ENCODE measurements at regions not wholly inside any gene's neighbourhood (a gene's known extent, or its start where the extent isn't known, plus 50 kb on each side); places are given as distances from the start of the nearest gene placed in this dataset.
"Not testable (repeated sequence)": the region's sequence is repeated elsewhere in the genome, so short reads cannot be mapped to it uniquely, and the experiment has no call there.

DNA sequence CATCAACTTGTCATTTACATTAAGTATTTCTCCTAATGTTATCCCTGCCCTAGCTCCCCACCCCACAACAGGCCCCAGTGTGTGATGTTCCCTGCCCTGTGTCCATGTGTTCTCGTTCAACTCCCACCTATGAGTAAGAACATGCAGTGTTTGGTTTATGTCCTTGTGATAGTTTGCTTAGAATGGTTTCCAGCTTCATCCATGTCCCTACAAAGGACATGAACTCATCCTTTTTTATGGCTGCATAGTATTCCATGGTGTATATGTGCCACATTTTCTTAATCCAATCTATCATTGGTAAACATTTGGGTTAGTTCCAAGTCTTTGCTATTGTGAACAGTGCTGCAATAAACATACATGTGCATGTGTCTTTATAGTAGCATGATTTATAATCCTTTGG, 106.3 kb downstream of the CCDC71L start:
- H3K79me2 ChIP-seq (ENCODE audit: insufficient read depth, low read length); intact Hi-C loops (cut with micrococcal nuclease); H3K4me3 ChIP-seq (replicated peaks in 1 of 2; ENCODE audit: low read depth in 1 of 2, low read length in 2 of 2); H2AFZ ChIP-seq (ENCODE audit: low read depth, low read length, poor library complexity, severe bottlenecking); H3K9me3 ChIP-seq (ENCODE audit: control insufficient read depth in 1 of 2, insufficient read depth in 1 of 2, low read depth in 1 of 2, low read length in 2 of 2); ATAC-seq; H3K4me1 ChIP-seq (ENCODE audit: control insufficient read depth in 1 of 2, insufficient read depth in 2 of 2, low read length in 2 of 2); RAD21 ChIA-PET (ENCODE audit: low non-redundant PET in 1 of 2, low total read pairs in 2 of 2, uncharacterized antibody in 2 of 2, unreplicated experiment in 2 of 2); H3K27ac ChIP-seq (ENCODE audit: low read depth, low read length); DNase-seq (ENCODE audit: low read depth, low spot score); H3K9ac ChIP-seq (ENCODE audit: low read length); CTCF ChIA-PET; H3K36me3 ChIP-seq (ENCODE audit: control insufficient read depth in 1 of 2, insufficient read depth in 2 of 2, low read length in 2 of 2); POLR2A ChIA-PET; H3K9me2 ChIP-seq (ENCODE audit: insufficient read depth); BruUV-seq (replicated peaks); H3K27me3 ChIP-seq (ENCODE audit: insufficient read depth, low read length); H4K20me1 ChIP-seq (ENCODE audit: insufficient read depth); H3K4me2 ChIP-seq (ENCODE audit: low read length): not testable (repeated sequence)

DNA sequence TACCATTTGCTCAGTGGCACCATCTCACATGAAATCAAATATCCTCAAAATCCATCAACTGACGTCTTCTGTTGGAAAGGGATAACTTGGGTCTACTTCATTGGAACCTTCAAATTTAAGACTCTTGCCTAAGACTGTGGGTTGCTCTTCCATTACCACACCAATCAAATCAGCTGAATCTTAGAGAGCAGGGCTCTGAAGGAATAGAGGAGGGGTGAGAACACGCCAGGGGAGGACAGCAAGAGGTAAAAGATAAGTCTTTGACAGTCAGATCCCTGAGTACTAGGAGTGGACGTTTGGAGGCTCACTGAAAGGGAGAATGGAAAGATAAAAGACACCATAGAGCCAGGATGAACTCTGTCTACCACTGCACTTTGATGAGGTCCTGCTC, 107.5 kb downstream of the CCDC71L start:
- ATAC-seq = no peak
- Histone ChIP-seq H3K9ac (ENCODE audit: low read length) (no peak overlapping the region), H2AFZ (ENCODE audit: low read depth, low read length, poor library complexity, severe bottlenecking) (no peak overlapping the region), H3K9me2 (ENCODE audit: insufficient read depth) (no peaks in the 10 kb centered on the region), H3K79me2 (ENCODE audit: insufficient read depth, low read length) (no peaks in the 10 kb centered on the region), H4K20me1 (ENCODE audit: insufficient read depth) (no peaks in the 10 kb centered on the region), H3K4me2 (ENCODE audit: low read length) (no peak overlapping the region), H3K4me1 (ENCODE audit: control insufficient read depth in 1 of 2, insufficient read depth in 2 of 2, low read length in 2 of 2) (no peaks in the 10 kb centered on the region), H3K27me3 (ENCODE audit: insufficient read depth, low read length) (no peaks in the 10 kb centered on the region), H3K36me3 (ENCODE audit: control insufficient read depth in 1 of 2, insufficient read depth in 2 of 2, low read length in 2 of 2) (no peaks in the 10 kb centered on the region), H3K4me3 (replicated peaks in 1 of 2; ENCODE audit: low read depth in 1 of 2, low read length in 2 of 2) (no peak overlapping the region), H3K27ac (ENCODE audit: low read depth, low read length) (no peak overlapping the region), H3K9me3 (ENCODE audit: control insufficient read depth in 1 of 2, insufficient read depth in 1 of 2, low read depth in 1 of 2, low read length in 2 of 2) (no peaks in the 10 kb centered on the region)
- RAD21 ChIA-PET (ENCODE audit: low non-redundant PET in 1 of 2, low total read pairs in 2 of 2, uncharacterized antibody in 2 of 2, unreplicated experiment in 2 of 2) = no interaction called here
- POLR2A ChIA-PET = no interaction called here
- intact Hi-C loops (cut with micrococcal nuclease) = no loop called here
- DNase-seq (ENCODE audit: low read depth, low spot score) = no peak
- CTCF ChIA-PET = no interaction called here
- no TSS peak for BruUV-seq (replicated peaks)
- TF ChIP-seq ZFX (IDR thresholded peaks at IDR 0.05) = no peak
- no peak for TF ChIP-seq ZNF274 (IDR thresholded peaks at IDR 0.05; ENCODE audit: low read depth, low read length)
- TF ChIP-seq CEBPB (IDR thresholded peaks at IDR 0.05; ENCODE audit: low read depth) = no peak
- TF ChIP-seq JUND (IDR thresholded peaks at IDR 0.05) = no peak
- no peak for TF ChIP-seq SP1 (IDR thresholded peaks at IDR 0.05; ENCODE audit: low read depth)
- TF ChIP-seq, protein P1, sequence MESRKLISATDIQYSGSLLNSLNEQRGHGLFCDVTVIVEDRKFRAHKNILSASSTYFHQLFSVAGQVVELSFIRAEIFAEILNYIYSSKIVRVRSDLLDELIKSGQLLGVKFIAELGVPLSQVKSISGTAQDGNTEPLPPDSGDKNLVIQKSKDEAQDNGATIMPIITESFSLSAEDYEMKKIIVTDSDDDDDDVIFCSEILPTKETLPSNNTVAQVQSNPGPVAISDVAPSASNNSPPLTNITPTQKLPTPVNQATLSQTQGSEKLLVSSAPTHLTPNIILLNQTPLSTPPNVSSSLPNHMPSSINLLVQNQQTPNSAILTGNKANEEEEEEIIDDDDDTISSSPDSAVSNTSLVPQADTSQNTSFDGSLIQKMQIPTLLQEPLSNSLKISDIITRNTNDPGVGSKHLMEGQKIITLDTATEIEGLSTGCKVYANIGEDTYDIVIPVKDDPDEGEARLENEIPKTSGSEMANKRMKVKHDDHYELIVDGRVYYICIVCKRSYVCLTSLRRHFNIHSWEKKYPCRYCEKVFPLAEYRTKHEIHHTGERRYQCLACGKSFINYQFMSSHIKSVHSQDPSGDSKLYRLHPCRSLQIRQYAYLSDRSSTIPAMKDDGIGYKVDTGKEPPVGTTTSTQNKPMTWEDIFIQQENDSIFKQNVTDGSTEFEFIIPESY (IDR thresholded peaks at IDR 0.05; ENCODE audit: extremely low read depth, insufficient replicate concordance, low read length) = no peak
- TF ChIP-seq YY1 (IDR thresholded peaks at IDR 0.05; ENCODE audit: extremely low read depth, insufficient replicate concordance, low read depth, low read length) = no peak
- no peak for TF ChIP-seq POLR2A (IDR thresholded peaks at IDR 0.05; ENCODE audit: borderline replicate concordance, extremely low read depth, insufficient read depth, insufficient read length)
- TF ChIP-seq EZH2phosphoT487 (IDR thresholded peaks at IDR 0.05; ENCODE audit: borderline replicate concordance) = no peak
- no peak for TF ChIP-seq SRF (IDR thresholded peaks at IDR 0.05; ENCODE audit: low read depth)
- TF ChIP-seq ELF1 (IDR thresholded peaks at IDR 0.05; ENCODE audit: borderline replicate concordance, low read depth) = no peak
- TF ChIP-seq POLR2AphosphoS5 (IDR thresholded peaks at IDR 0.05; ENCODE audit: low read depth, low read length) = no peak
- TF ChIP-seq EZH2 (IDR thresholded peaks at IDR 0.05) = no peak
- TF ChIP-seq, protein P2, sequence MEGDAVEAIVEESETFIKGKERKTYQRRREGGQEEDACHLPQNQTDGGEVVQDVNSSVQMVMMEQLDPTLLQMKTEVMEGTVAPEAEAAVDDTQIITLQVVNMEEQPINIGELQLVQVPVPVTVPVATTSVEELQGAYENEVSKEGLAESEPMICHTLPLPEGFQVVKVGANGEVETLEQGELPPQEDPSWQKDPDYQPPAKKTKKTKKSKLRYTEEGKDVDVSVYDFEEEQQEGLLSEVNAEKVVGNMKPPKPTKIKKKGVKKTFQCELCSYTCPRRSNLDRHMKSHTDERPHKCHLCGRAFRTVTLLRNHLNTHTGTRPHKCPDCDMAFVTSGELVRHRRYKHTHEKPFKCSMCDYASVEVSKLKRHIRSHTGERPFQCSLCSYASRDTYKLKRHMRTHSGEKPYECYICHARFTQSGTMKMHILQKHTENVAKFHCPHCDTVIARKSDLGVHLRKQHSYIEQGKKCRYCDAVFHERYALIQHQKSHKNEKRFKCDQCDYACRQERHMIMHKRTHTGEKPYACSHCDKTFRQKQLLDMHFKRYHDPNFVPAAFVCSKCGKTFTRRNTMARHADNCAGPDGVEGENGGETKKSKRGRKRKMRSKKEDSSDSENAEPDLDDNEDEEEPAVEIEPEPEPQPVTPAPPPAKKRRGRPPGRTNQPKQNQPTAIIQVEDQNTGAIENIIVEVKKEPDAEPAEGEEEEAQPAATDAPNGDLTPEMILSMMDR (IDR thresholded peaks at IDR 0.05 in 2 of 3, conservative IDR thresholded peaks at IDR 0.05 in 1 of 3; ENCODE audit: borderline replicate concordance in 1 of 3, insufficient read depth in 1 of 3, low read depth in 2 of 3, low read length in 2 of 3) = no peak
- TF ChIP-seq FOSL1 (IDR thresholded peaks at IDR 0.05; ENCODE audit: low read depth) = no peak

All from HCT116 (cell line).